ENCODE measurements at regions not wholly inside any gene's neighbourhood (a gene's known extent, or its start where the extent isn't known, plus 50 kb on each side); places are given as distances from the start of the nearest gene placed in this dataset.

DNA sequence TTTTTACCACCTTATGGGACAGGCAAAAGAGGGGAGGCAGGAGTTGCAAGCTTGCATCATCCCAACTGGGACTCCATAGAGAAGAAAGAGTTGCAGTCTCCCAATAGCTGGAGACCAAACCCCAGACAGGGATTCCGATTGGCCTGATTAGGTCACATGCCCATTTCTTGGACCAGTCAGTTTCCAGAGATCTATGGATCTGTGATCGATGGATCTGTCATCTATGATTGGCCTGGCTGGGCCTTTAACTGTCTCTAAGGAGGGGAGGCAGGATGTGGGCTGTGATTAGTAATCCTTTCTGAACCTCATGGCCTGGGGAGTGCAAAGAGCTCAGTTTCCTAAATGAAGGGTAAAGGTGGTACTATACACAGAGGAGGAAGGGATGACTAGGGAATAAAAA is 252.1 kb downstream of the MATN1 start:
- H3K4me3 ChIP-seq (ENCODE audit: low read depth in 1 of 2, low read length in 1 of 2) = no peak overlapping the region
- H3K27ac ChIP-seq = no peak overlapping the region
- H3K4me1 ChIP-seq (ENCODE audit: control insufficient read depth in 1 of 2, insufficient read depth in 1 of 2, low read depth in 1 of 2, low read length in 1 of 2) = no peaks in the 10 kb centered on the region
- no peaks in the 10 kb centered on the region for H3K36me3 ChIP-seq
- H3K27me3 ChIP-seq = no peaks in the 10 kb centered on the region
- no peaks in the 10 kb centered on the region for H3K9me3 ChIP-seq
- TF ChIP-seq, protein P1, sequence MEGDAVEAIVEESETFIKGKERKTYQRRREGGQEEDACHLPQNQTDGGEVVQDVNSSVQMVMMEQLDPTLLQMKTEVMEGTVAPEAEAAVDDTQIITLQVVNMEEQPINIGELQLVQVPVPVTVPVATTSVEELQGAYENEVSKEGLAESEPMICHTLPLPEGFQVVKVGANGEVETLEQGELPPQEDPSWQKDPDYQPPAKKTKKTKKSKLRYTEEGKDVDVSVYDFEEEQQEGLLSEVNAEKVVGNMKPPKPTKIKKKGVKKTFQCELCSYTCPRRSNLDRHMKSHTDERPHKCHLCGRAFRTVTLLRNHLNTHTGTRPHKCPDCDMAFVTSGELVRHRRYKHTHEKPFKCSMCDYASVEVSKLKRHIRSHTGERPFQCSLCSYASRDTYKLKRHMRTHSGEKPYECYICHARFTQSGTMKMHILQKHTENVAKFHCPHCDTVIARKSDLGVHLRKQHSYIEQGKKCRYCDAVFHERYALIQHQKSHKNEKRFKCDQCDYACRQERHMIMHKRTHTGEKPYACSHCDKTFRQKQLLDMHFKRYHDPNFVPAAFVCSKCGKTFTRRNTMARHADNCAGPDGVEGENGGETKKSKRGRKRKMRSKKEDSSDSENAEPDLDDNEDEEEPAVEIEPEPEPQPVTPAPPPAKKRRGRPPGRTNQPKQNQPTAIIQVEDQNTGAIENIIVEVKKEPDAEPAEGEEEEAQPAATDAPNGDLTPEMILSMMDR (IDR thresholded peaks at IDR 0.05) = no peak

GRCh38 chr1:30469426-30469825 is 254.0 kb downstream of the MATN1 start:
- no peaks in the 10 kb centered on the region for H3K36me3 ChIP-seq
- no peaks in the 10 kb centered on the region for H3K4me1 ChIP-seq (ENCODE audit: control insufficient read depth in 1 of 2, insufficient read depth in 1 of 2, low read depth in 1 of 2, low read length in 1 of 2)
- no peak overlapping the region for H3K27ac ChIP-seq
- TF ChIP-seq, protein P1 (IDR thresholded peaks at IDR 0.05) = no peak
- no peaks in the 10 kb centered on the region for H3K27me3 ChIP-seq
- H3K9me3 ChIP-seq = no peaks in the 10 kb centered on the region
- H3K4me3 ChIP-seq (ENCODE audit: low read depth in 1 of 2, low read length in 1 of 2) = no peak overlapping the region

DNA sequence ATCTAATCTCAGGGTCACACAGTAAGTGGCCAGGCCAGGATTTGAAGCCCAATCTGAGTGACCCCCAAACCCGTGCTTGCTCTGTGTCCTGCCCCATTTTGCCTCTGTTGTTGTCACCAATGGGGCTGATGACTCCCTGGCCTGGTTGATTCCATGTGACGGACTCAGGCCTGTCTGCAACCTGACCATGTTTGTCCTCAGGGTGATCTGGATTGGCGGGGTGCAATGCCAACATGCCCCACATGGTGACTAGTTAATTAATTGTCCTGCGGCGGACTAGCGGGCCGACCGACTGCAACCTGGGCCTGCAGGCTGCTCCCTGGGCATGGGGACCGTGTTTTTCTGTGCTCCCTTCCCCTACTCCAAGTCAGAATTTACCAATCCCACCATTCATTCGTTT is 256.3 kb downstream of the MATN1 start:
- no peak overlapping the region for H3K4me3 ChIP-seq (ENCODE audit: low read depth in 1 of 2, low read length in 1 of 2)
- no peaks in the 10 kb centered on the region for H3K4me1 ChIP-seq (ENCODE audit: control insufficient read depth in 1 of 2, insufficient read depth in 1 of 2, low read depth in 1 of 2, low read length in 1 of 2)
- no peaks in the 10 kb centered on the region for H3K27me3 ChIP-seq
- TF ChIP-seq, protein P1 (IDR thresholded peaks at IDR 0.05) = no peak
- no peaks in the 10 kb centered on the region for H3K36me3 ChIP-seq
- no peaks in the 10 kb centered on the region for H3K9me3 ChIP-seq
- no peak overlapping the region for H3K27ac ChIP-seq

GRCh38 chr1:30466610-30467009 is 256.8 kb downstream of the MATN1 start:
- H3K9me3 ChIP-seq = no peaks in the 10 kb centered on the region
- H3K36me3 ChIP-seq = no peaks in the 10 kb centered on the region
- no peaks in the 10 kb centered on the region for H3K4me1 ChIP-seq (ENCODE audit: control insufficient read depth in 1 of 2, insufficient read depth in 1 of 2, low read depth in 1 of 2, low read length in 1 of 2)
- H3K27me3 ChIP-seq = no peaks in the 10 kb centered on the region
- TF ChIP-seq, protein P1 (IDR thresholded peaks at IDR 0.05) = no peak
- H3K4me3 ChIP-seq (ENCODE audit: low read depth in 1 of 2, low read length in 1 of 2) = no peak overlapping the region
- no peak overlapping the region for H3K27ac ChIP-seq

GRCh38 chr1:30466026-30466425 is 257.4 kb downstream of the MATN1 start:
- H3K4me1 ChIP-seq (ENCODE audit: control insufficient read depth in 1 of 2, insufficient read depth in 1 of 2, low read depth in 1 of 2, low read length in 1 of 2) = no peaks in the 10 kb centered on the region
- no peaks in the 10 kb centered on the region for H3K9me3 ChIP-seq
- no peaks in the 10 kb centered on the region for H3K27me3 ChIP-seq
- H3K4me3 ChIP-seq (ENCODE audit: low read depth in 1 of 2, low read length in 1 of 2) = no peak overlapping the region
- H3K36me3 ChIP-seq = no peaks in the 10 kb centered on the region
- TF ChIP-seq, protein P1 (IDR thresholded peaks at IDR 0.05) = no peak
- no peak overlapping the region for H3K27ac ChIP-seq

DNA sequence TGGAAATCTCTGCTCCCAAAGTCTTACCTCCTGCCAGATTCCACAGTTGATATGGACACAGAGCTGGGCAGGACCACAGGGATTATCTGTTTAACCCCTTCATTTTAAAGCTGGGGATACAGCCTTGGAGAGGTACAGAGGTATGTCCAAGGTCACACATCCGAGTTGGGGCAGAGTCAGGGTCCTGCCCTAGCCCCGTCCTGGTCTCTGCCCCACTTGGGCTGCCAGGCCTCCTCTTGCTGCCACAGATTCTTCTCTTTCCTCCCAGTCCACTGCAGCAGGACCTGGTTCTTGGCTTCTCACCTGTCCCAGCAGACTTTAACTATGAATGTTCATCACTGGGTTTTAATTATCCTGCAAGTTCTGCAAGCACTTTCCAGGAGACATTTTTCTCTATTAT is 258.3 kb downstream of the MATN1 start:
- Histone ChIP-seq H3K4me3 (ENCODE audit: low read depth in 1 of 2, low read length in 1 of 2) (no peak overlapping the region), H3K27ac (no peak overlapping the region), H3K4me1 (ENCODE audit: control insufficient read depth in 1 of 2, insufficient read depth in 1 of 2, low read depth in 1 of 2, low read length in 1 of 2) (no peaks in the 10 kb centered on the region), H3K27me3 (no peaks in the 10 kb centered on the region), H3K36me3 (no peaks in the 10 kb centered on the region), H3K9me3 (no peaks in the 10 kb centered on the region)
- TF ChIP-seq, protein P1 (IDR thresholded peaks at IDR 0.05) = no peak
